Fibroblast of villous mesenchyme (primary cell): ENCODE measurements at regions not wholly inside any gene's neighbourhood (a gene's known extent, or its start where the extent isn't known, plus 50 kb on each side); places are given as distances from the start of the nearest gene placed in this dataset.

Source experiments
- DNase-seq: peaks from one replicate; pipeline ENCODE4 v3.0.0-alpha.2; 2010; ENCODE audit warnings: low read depth
- H3K4me3 ChIP-seq: 2 replicates; pipeline ENCODE4 v1.5.1; 2011; ENCODE audit warnings: low read depth, mild to moderate bottlenecking, low read length
- CTCF ChIP-seq: IDR thresholded peaks from 2 replicates; pipeline ENCODE4 v1.5.1; 2012; ENCODE audit warnings: low read depth, mild to moderate bottlenecking, low read length; ENCODE audit not compliant: insufficient read depth

DNA sequence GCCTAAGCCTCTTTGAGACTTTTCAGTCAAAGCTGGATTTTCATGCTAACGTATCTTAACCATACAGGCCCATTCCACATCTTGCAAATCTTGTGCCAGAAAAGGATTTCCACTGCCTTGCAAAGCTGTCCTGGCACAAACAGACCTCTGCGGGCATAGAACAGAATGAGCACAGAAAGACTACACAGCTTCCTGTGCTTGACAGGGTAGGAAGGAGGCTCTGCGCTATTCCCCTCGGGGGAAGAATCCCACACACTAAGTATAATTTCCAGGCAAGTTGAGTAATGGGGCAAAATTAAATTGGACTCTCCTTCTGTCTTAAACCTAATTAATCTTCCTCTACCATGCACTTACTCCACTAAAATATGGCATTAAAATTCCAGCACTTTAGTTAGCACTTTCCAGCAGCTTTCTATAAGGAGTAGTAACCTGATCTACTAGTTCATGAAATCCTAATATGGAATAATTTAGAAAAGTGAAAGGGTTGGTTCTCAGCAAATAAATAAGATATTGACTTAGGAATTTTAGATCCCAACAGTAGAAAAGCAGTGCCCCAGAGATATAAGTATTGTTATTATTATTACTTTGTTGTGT is 532.1 kb upstream of the JAG1 start:
- no peak for DNase-seq
- no peak overlapping the region for H3K4me3 ChIP-seq
- TF ChIP-seq CTCF, result no peak

DNA sequence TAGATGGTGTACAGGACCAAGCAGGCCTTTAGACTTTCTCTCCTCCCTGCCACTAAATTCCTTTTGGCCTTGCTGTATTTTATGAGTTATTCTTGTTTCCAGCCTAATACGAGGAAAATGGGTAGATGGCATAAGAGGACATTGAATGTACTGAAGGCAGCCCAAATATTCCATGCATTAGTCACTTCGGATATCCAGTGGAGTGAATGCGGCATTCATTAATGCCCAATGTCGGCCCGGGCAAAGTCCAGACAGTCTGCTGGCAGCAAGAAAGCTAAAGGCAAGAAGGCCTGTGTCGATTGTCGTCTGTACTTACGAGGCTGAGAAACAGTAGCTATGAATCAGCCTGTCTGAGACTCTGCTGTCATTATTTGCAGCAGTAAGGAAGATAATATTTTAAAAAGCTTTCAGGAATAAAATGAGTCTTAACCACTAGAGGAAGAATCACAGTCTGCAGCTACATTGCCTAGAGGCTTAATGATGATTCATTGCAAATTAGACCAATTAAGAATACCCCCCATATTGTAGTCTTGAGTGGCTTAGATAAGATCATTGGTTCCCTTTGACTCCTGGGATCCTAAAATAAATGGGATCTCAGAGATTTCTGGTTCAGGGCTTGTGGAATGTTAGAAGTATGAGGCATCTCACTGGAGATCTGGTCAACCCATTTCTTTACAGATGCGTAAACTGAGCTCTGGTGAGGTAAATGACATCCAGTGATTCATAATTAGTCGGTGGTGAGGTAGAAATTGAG is 534.1 kb upstream of the JAG1 start:
- no peak for TF ChIP-seq CTCF
- H3K4me3 ChIP-seq, result no peak overlapping the region
- peak; percentile 15 for DNase-seq

- no peak for TF ChIP-seq CTCF
- no peak for DNase-seq
- no peak overlapping the region for H3K4me3 ChIP-seq
These were observed 536.8 kb upstream of the JAG1 start for GRCh38 chr20:11210611-11211010.

- no peak for TF ChIP-seq CTCF
- no peak overlapping the region for H3K4me3 ChIP-seq
- DNase-seq, result no peak
These were observed 538.5 kb upstream of the JAG1 start for GRCh38 chr20:11212272-11212671.

DNA sequence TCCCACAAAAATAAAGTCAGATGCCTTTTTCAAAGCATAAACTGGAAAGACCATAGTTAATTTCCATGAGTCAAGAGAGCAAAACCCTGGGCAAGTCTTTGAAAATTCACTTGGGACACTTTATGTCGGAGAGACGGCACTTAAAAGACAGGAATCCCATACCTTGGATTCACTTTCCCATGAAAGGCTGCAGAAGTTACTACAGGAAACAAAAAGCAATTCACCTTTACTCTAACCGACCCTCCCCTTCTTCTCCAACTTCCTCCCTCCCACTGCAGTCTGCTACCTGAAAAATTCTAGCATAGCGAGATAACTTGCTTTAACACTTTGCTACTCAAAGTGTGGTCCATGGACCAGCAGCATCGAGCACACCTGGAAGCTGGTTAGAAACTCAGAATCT is 539.1 kb upstream of the JAG1 start:
- TF ChIP-seq CTCF, result no peak
- DNase-seq, result no peak
- H3K4me3 ChIP-seq, result no peak overlapping the region

DNA sequence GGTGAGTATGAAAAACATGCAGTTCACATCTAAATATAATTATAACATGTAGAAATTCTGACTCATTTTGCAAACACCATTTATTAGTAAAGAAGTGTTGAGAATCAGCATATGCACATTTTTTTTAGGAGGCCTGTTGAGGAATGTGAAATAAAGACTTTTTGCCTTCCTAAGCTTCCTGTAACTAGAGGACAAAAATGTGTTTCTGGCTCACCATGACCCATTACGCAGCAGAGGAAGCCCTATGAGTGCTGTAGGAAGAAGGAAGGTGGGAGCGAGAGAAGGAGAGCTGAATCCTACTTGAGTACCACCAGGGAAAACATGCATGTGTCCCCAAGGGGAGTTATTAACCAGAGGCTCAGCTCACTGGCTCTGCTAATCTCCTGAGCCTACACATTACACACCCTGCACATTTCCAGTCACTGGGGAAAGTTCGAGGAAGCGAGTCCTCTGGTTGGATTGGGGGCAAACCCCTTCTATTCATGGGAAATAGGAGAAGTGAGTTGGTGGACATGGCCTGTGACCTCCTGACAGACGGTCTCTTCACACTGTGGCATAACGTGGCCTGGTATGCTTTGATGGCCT is 540.5 kb upstream of the JAG1 start:
- DNase-seq, result no peak
- H3K4me3 ChIP-seq, result no peak overlapping the region
- no peak for TF ChIP-seq CTCF
